ENCODE measurements at regions not wholly inside any gene's neighbourhood (a gene's known extent, or its start where the extent isn't known, plus 50 kb on each side); places are given as distances from the start of the nearest gene placed in this dataset.
"Not testable (repeated sequence)": the region's sequence is repeated elsewhere in the genome, so short reads cannot be mapped to it uniquely, and the experiment has no call there.

DNA sequence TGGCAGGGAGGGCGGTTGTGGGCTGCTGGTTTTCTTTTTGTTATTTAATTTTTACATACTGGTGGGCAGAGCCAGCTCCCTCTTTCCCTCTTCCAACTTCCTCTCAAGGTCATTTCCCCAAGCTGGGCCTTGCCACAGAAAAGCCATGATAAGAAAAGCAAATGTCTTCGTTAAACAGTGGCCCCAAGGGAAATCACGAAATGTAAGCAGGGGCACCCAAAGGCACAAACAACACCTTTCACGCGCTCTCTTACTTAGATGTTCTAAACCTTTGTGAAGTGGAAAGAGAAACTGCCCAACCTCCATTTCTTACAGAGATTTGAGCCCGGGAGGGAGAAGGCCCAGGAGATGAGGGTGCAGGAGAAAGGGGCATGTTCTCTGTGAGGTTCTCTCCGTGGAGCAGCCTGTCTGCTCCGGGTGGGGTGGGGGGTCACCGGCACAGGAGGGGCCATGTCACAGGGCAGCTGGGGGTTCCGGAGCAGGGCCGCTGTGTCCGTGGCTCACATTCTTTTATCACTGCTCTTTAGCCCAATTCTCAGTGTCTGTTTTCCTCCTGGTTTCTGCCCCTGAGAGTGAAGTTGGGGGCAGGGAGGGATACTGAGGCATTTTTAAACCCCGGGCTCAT is 190.7 kb upstream of the GATA6 start:
- DNase-seq (ENCODE audit: insufficient read length, low spot score) (no peak), FAIRE-seq (no peak)
- TF ChIP-seq POLR2A (IDR thresholded peaks at IDR 0.05; ENCODE audit: low read depth, low read length) = no peak

DNA sequence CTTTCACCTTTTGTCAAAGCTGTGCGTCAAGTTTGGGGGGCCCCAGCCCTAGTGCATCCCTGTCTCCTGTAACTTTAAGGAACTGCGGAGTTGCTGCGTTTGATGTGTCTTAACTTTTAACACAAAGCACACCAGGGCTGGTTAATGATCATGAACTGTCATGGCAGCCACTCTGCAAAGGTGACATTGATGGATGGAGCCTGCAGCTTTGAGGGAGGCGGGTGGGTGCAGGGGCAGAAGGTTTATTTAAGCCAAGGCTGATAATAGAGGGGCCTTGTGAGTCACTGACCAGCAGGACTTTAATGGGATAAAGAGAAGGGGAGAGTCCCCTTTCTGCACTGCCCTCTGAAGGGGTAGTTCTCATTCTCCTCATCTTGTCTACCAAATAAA is 190.2 kb upstream of the GATA6 start:
- FAIRE-seq (no peak), DNase-seq (ENCODE audit: insufficient read length, low spot score) (no peak)
- no peak for TF ChIP-seq POLR2A (IDR thresholded peaks at IDR 0.05; ENCODE audit: low read depth, low read length)

DNA sequence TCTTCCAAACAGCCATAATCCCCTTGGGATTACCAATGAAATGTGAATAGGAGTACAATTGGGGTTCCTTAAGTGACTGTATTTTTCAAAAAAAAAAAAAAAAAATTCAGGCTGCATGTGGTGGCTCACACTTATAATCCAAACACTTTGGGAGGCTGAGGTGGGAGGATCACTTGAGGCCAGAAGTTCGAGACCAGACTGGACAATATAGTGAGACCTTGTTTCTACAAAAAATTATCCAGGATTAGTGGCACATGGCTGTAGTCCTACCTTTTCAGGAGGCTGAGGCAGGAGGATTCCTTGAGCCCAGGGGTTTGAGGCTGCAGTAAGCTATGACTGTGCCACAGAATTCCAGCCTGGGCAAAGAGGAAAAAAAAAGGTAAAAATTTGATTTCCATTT is 189.6 kb upstream of the GATA6 start:
- TF ChIP-seq POLR2A (IDR thresholded peaks at IDR 0.05; ENCODE audit: low read depth, low read length) = no peak
- no peak for FAIRE-seq
- DNase-seq (ENCODE audit: insufficient read length, low spot score) = no peak

DNA sequence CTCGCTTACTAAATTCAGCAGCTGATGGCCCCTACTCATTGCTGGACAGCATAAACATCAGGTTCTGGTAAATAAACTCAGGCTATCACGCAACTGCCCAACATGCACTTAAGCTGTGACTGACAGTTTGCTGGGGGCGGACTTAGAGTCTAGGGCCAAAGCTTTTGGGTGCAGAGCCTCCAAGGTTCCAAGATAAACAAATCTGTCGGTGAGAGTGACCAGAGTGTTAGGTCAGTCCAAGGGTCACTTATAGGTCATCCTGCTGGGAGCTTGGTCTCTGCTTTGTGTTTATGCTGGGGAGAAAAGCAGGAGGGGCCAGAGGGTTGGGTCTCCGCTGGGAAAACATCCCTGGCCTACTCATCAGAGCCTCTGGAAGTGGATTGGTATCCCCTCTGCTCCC is 188.6 kb upstream of the GATA6 start:
- no peak for TF ChIP-seq POLR2A (IDR thresholded peaks at IDR 0.05; ENCODE audit: low read depth, low read length)
- DNase-seq (ENCODE audit: insufficient read length, low spot score) = no peak
- no peak for FAIRE-seq

DNA sequence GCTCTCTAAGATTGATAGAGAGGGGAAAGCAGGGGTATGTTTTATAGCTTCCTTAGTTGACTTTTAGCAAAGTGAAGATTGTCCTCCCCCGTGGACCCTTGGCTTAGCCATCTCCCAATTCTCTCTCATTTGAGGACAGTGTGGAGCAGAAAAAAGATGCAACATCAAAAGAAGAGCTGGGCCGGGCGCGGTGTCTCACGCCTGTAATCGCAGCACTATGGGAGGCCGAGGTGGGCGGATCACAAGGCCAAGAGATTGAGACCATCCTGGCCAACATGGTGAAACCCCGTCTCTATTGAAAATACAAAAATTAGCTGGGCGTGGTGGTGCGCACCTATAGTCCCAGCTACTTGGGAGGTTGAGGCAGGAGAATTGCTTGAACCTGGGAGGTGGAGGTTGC is 187.9 kb upstream of the GATA6 start:
- not testable (repeated sequence) for DNase-seq (ENCODE audit: insufficient read length, low spot score); FAIRE-seq

DNA sequence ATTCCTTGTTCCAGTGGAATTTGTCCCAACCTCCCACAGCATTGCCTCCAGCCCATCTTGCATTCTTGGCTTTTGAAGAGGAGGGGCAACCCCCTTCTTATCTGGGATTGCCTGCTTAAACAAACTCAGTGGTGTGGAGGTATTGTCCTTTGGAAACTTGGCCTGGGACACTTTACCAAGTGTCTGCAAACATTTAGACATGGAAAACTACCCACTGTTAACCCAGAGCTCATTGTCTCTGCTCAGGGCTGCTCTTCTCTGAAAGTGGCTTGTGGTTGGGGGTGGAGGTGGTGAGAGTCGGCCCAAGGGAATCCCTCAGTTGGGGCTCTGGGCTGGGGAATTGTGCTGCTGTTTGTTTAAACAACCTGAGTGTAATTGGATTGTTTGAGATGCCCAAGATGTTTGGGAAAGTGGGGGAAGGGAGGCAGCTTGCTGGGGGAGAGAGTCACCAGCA is 178.3 kb upstream of the GATA6 start:
- DNase-seq (ENCODE audit: insufficient read length, low spot score) (no peak), FAIRE-seq (no peak)
- no peak for TF ChIP-seq POLR2A (IDR thresholded peaks at IDR 0.05; ENCODE audit: low read depth, low read length)

DNA sequence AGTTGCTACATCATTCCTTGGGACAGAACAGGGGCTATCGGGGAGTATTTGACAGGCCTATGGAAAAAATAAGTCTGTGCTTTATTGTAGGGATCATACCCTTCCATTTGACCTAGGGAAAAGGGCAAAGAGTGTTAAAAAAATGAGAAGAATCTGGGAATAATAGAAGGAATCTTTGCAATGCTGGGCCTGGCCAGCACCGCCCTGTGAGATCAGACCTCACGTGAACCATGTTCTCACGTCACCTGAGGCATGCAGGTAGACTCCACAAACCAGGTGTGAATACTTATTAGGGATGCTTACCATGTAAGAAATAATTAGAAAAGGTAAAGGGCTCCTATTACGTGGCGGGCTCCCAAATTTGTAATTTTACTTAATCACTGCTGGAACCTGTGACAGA is 177.5 kb upstream of the GATA6 start:
- no peak for DNase-seq (ENCODE audit: insufficient read length, low spot score)
- no peak for FAIRE-seq
- TF ChIP-seq POLR2A (IDR thresholded peaks at IDR 0.05; ENCODE audit: low read depth, low read length) = no peak

DNA sequence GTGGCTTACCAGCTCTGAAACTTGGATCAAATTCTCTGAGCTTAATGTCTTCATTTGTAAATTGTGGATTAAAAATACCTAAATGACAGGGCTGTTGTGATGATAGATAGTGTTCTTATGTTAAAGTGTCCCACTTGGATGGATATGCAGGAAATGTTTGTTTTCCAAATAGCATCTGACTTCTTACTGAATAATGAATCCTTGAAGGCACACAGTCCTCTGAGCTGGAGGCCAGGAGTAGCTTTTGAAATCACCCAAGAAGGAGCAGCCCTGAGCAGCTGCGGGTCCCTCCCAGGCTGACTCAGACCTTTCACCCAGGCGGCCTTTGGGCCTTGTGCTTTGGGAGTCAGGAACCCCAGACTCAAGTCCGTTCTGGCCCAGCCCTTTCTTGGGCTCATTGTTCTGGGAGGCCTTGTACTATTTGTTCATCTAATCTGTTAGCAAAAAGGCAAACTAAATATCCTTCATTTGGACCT is 173.0 kb upstream of the GATA6 start:
- no peak for FAIRE-seq
- no peak for DNase-seq (ENCODE audit: insufficient read length, low spot score)
- TF ChIP-seq POLR2A (IDR thresholded peaks at IDR 0.05; ENCODE audit: low read depth, low read length) = no peak

DNA sequence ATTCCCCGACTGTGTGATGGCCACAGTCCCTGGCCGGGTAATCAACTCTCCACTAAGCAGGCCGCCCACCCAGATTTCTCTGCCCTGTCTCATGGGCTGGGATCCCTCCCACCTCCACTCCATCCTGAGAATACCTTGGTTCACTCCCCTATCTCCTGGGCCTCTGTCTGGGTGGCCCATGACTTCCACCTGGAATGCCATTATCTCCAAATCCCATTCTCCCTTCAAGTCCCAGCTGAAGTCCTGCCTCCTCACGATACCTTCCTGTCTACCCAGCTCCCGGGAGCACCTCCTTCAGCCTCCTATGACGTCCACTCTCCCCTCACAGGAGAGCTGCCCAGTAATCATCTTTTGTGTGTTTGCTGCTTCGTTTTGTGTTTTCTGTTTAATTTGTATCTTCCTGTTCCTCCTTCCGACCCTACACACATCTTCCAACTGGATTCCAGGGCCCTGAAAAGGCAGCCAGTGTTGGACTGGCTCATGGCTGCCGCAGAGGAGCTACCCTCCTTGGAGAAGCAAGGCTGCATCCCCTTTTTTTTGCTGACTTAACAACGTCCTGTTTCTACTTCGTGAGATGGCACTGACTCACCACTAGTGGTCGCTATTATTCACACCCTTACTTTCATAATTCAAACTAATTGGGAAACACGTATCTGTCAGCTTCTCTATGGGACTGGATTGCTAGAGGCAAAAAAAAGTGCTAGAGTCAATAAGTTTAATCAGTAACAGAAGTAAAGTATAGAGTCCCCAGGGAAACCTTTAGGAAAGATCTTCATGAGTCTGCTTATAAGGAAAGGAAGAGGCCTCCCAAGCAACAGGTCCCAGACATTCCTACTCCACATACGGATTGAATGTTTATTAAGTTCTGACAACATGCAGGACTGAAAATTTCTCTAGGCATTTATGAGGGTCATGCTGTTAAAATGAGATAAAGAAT is 171.9 kb upstream of the GATA6 start:
- no peak for TF ChIP-seq POLR2A (IDR thresholded peaks at IDR 0.05; ENCODE audit: low read depth, low read length)
- DNase-seq (ENCODE audit: insufficient read length, low spot score) = no peak
- FAIRE-seq = no peak

DNA sequence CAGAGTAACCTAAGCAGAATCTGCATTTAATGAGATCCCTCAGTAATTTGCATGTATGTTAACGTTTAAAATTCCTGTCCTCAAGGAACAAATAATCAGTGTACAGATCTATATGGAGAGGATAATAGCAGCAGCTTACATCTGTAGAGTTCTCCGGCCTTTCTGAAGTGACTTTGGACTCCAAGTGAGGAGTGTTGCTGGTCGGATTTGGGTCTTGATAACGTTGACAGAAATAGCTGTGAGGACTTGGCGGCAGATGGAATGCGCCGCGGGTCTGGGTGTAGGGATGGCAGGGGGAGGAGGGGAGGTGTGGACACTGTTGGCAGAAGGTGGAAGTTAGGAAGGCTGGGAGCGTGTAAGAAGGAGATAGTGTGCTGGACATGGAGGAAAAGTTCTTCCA is 170.9 kb upstream of the GATA6 start:
- TF ChIP-seq POLR2A (IDR thresholded peaks at IDR 0.05; ENCODE audit: low read depth, low read length) = no peak
- DNase-seq (ENCODE audit: insufficient read length, low spot score) = no peak
- no peak for FAIRE-seq

DNA sequence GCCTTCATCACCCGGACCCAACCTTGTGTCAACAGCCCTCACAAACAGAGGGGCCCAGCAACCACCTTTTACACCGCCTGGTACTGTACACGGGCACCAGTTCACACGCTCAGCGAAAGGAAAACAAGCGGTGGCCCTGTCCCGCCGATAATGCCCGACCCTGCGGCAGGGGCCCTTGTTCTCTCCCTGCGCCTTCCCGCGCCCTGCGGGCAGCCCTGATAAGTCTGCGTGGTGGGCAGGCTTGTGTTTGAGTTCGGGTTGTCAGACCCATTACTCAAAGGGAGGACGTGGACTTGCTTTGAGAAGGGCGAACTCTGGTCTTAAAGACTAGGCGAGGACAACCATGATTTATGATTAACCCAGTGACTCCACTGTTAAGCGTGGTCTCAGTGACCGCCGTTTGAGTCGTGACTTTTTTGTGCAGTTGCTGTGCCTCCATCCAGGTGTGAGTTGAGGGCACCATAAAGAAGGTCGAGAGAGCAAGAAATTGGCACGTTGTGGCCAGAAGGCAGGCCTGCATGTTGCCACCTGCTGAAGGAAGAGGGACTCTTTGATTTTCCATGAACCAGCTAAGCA is 167.4 kb upstream of the GATA6 start:
- no peak for FAIRE-seq
- no peak for DNase-seq (ENCODE audit: insufficient read length, low spot score)
- no peak for TF ChIP-seq POLR2A (IDR thresholded peaks at IDR 0.05; ENCODE audit: low read depth, low read length)

DNA sequence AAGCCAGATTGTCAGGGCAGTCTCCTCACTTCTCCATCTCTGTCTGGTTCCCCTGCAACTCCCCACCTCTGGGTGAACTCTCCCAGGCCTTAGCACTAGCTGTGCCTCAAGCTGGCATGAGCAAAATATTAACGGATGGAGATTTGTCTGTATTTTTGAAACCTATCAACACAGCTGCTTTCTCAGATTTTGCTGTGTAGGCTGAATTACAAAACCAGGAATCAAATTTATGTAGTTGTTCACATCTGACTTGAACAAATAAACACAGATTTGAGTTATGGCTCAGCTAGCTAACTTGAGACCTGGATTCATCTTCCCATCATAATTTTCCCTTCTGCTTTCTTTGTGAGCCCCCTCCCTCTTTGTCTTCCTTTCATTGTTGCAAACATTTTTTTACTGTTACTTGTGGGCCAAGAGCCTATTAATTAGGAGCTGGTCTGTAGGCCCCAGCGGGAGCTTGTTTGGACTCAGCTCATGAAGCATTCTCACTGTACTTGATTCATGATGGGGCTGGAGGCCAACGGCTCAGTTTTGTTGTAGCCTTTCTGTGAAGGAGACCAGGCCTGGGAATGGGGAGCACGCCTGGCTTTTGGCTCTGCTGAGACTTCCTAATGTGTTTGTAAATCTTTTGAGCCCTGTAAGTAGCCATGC is 164.1 kb upstream of the GATA6 start:
- no peak for FAIRE-seq
- no peak for DNase-seq (ENCODE audit: insufficient read length, low spot score)
- no peak for TF ChIP-seq POLR2A (IDR thresholded peaks at IDR 0.05; ENCODE audit: low read depth, low read length)

DNA sequence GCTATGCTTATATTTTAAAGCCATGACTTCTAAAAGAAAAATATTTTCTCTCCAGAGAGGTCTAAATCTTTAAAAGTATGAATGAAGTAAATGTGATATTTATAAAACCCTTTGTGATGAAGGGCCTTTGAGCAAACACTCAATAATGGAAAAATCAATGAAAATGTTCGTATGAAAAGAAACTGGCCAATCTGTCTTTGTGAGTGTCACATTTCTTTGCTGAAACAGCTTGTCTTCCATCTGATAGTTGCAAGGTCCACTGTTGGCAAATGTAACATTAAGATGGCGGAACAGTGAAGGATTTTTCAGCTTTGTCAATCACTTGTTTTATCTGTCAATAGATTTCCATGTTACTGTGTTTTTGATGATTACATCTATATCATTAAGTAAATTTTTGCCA is 162.9 kb upstream of the GATA6 start:
- no peak for FAIRE-seq
- TF ChIP-seq POLR2A (IDR thresholded peaks at IDR 0.05; ENCODE audit: low read depth, low read length) = no peak
- DNase-seq (ENCODE audit: insufficient read length, low spot score) = no peak

DNA sequence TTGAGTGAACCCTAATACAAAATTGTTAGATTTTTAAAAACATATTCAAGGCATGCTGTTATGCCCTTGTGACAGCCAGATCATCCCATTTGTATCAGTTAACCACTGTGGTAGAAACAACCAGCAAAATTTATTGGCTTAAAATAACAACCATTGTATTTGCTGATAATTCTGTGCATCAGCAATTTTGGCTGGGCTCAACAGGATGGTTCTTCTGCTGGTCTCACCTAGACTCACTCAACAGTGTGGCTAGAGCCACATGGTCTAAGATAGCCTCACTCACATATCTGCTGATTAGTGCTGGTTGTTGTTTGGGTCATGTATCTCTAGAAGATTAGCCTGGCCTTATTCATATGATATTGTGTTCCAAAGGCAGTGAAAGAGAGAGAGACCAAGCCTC is 160.1 kb upstream of the GATA6 start:
- no peak for TF ChIP-seq POLR2A (IDR thresholded peaks at IDR 0.05; ENCODE audit: low read depth, low read length)
- FAIRE-seq (no peak), DNase-seq (ENCODE audit: insufficient read length, low spot score) (no peak)
